ENCODE measurements at regions not wholly inside any gene's neighbourhood (a gene's known extent, or its start where the extent isn't known, plus 50 kb on each side); places are given as distances from the start of the nearest gene placed in this dataset.
"Not testable (repeated sequence)": the region's sequence is repeated elsewhere in the genome, so short reads cannot be mapped to it uniquely, and the experiment has no call there.

GRCh38 chr16:29217104-29217751 is 189.3 kb downstream of the NPIPB11 start:
- DNase-seq: not testable (repeated sequence)

GRCh38 chr16:29213770-29214169 is 192.7 kb downstream of the NPIPB11 start:
- not testable (repeated sequence) for DNase-seq

GRCh38 chr16:29213251-29213650 is 193.3 kb downstream of the NPIPB11 start:
- DNase-seq: not testable (repeated sequence)

- DNase-seq: not testable (repeated sequence)
Observed at GRCh38 chr16:29212084-29213027, 194.2 kb downstream of the NPIPB11 start.

- not testable (repeated sequence) for DNase-seq
Observed at GRCh38 chr16:29211456-29211855, 195.1 kb downstream of the NPIPB11 start.

- not testable (repeated sequence) for DNase-seq
Observed at GRCh38 chr16:29210299-29211150, 196.0 kb downstream of the NPIPB11 start.

GRCh38 chr16:29206120-29206519 is 200.4 kb downstream of the NPIPB11 start:
- not testable (repeated sequence) for DNase-seq

- DNase-seq: not testable (repeated sequence)
Observed at GRCh38 chr16:29205151-29205550, 201.4 kb downstream of the NPIPB11 start.

- no peak for DNase-seq
Observed at GRCh38 chr16:29204806-29205135, 201.7 kb downstream of the NPIPB11 start.

- not testable (repeated sequence) for DNase-seq
Observed at GRCh38 chr16:29203933-29204805, 202.3 kb downstream of the NPIPB11 start.

GRCh38 chr16:29203046-29203932 is 203.2 kb downstream of the NPIPB11 start:
- DNase-seq: not testable (repeated sequence)

GRCh38 chr16:29202642-29203041 is 203.9 kb downstream of the NPIPB11 start:
- DNase-seq: not testable (repeated sequence)

GRCh38 chr16:29202025-29202632 is 204.4 kb downstream of the NPIPB11 start:
- not testable (repeated sequence) for DNase-seq

GRCh38 chr16:29201296-29202024 is 205.1 kb downstream of the NPIPB11 start:
- DNase-seq: not testable (repeated sequence)

GRCh38 chr16:29200681-29201080 is 205.8 kb downstream of the NPIPB11 start:
- DNase-seq: not testable (repeated sequence)

- DNase-seq: not testable (repeated sequence)
Observed at GRCh38 chr16:29200135-29200601, 206.3 kb downstream of the NPIPB11 start.

GRCh38 chr16:29199626-29200025 is 206.9 kb downstream of the NPIPB11 start:
- not testable (repeated sequence) for DNase-seq

GRCh38 chr16:29198731-29199521 is 207.6 kb downstream of the NPIPB11 start:
- no peak for DNase-seq

- DNase-seq: no peak
Observed at GRCh38 chr16:29198231-29198630, 208.3 kb downstream of the NPIPB11 start.

All from RPMI8226 (cell line).